Adrenal gland (tissue), 9 donors: ENCODE measurements at regions not wholly inside any gene's neighbourhood (a gene's known extent, or its start where the extent isn't known, plus 50 kb on each side); places are given as distances from the start of the nearest gene placed in this dataset.

Experiments used
- DNase-seq, 7 donors: peaks; one replicate each; pipeline ENCODE4 v3.0.0-alpha.2; 2019 to 2020
- H3K27ac ChIP-seq, 5 donors: fragments of 200-600 bp; sonication (generic) in 4 of 5; 1 replicate in 3 of 5; 2 replicates in 2 of 5; pipeline versions ENCODE4 v1.5.1 to v1.8.0; 2016 to 2020; ENCODE audit warnings: mild to moderate bottlenecking in 1 of 5
- H3K27me3 ChIP-seq: fragments of 200-600 bp; 2 replicates; pipeline ENCODE4 v1.8.0; 2021
- H3K36me3 ChIP-seq, 2 donors: fragments of 200-600 bp; replicated peaks in 1 of 2; 1 replicate in 1 of 2; 2 replicates in 1 of 2; pipeline versions ENCODE4 v1.5.1 to v1.8.0; 2018 to 2022
- H3K4me1 ChIP-seq, 2 donors: fragments of 200-600 bp; replicated peaks in 1 of 2; 1 replicate in 1 of 2; 2 replicates in 1 of 2; pipeline versions ENCODE4 v1.5.1 to v1.8.0; 2018 to 2021
- H3K4me3 ChIP-seq, 4 donors: fragments of 200-600 bp; sonication (generic) in 3 of 4; one replicate each; pipeline ENCODE4 v1.5.1; 2016 to 2018
- H3K9me3 ChIP-seq, 3 donors: fragments of 200-600 bp; sonication (generic) in 1 of 3; replicated peaks in 1 of 3; 1 replicate in 2 of 3; 2 replicates in 1 of 3; pipeline versions ENCODE4 v1.5.1 to v1.8.0; 2016 to 2021
- POLR2A ChIP-seq, 2 donors: fragments of 450-650 bp; IDR thresholded peaks; one replicate each; pipeline ENCODE4 v1.6.1; 2017; ENCODE audit warnings: antibody characterized with exemption in 2 of 2, mild to moderate bottlenecking in 2 of 2, moderate library complexity in 1 of 2
- WGBS, 4 donors: extraction: QIAGEN DNeasy Blood & Tissue Kit in 2 of 4; methylation state at CpG; one replicate each; pipeline versions ENCODE4 v1.1.5 to v1.1.7; 2013 to 2017; 5-methylcytosine and 5-hydroxymethylcytosine counted together
- intact Hi-C, 2 donors: fragments of 100-400 bp; cut with DNase I; formaldehyde crosslinking; loops; one replicate each; pipeline versions ENCODE4 v1.14.1 to v1.15.0; 2022 to 2023
- TF ChIP-seq, protein P1 (sequence below), 6 experiments: fragments of 450-650 bp in 4 of 6; fragments of 200-600 bp in 2 of 6; sonication (generic) in 1 of 6; IDR thresholded peaks; 1 replicate in 5 of 6; 2 replicates in 1 of 6; pipeline versions ENCODE4 v1.5.1 to v1.8.0; 2016 to 2021; ENCODE audit warnings: antibody characterized with exemption in 6 of 6, mild to moderate bottlenecking in 2 of 6, moderate library complexity in 1 of 6
- donor health status: healthy with polysubstance abuse.
- donor health status: Bipolar disorder and iron deficiency.
- donor health status: DM: yes; HTN: yes; CAD: no.
- donor health status: DM: no; HTN: no; CAD: no.
- donor health status: DM: no; HTN: no; CAD: no.

DNA sequence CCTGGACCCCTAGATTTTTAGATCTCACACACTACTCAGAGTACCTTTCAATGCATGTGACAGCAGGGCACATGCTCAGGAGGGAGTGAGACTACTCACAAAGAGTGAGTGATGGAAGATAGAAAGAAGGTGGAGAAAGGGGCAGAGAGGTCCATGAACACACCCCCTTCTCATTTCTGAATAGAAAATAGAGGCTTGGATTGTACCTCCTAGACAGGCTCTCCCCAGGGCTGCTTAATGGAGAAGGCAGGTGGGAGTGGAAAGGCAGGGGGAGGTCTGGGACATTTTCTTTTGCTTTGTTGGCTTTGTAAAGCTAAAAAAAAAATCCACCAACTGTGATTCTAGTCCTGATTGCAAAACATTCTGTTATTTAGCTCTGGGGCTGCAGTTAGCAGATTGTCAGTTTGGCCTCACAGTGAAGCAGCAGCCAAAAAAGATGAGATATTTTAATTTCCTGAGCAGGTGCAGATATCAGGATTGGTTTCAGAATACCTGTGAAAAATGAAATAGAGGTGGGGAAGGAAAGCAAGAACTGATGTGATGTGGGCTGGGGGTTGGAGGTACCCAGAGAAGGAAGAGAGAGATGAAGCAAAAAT, 119.3 kb upstream of the GYPC start:
- Histone ChIP-seq H3K27ac (no peak overlapping the region), H3K36me3 (no peaks in the 10 kb centered on the region), H3K4me1 (no peaks in the 10 kb centered on the region), H3K4me3 (no peak overlapping the region), H3K9me3 (no peaks in the 10 kb centered on the region), H3K27me3 (no peaks in the 10 kb centered on the region)
- intact Hi-C loops, result no loop called here
- no peak for TF ChIP-seq POLR2A (IDR thresholded peaks at IDR 0.05)
- TF ChIP-seq, protein P1, sequence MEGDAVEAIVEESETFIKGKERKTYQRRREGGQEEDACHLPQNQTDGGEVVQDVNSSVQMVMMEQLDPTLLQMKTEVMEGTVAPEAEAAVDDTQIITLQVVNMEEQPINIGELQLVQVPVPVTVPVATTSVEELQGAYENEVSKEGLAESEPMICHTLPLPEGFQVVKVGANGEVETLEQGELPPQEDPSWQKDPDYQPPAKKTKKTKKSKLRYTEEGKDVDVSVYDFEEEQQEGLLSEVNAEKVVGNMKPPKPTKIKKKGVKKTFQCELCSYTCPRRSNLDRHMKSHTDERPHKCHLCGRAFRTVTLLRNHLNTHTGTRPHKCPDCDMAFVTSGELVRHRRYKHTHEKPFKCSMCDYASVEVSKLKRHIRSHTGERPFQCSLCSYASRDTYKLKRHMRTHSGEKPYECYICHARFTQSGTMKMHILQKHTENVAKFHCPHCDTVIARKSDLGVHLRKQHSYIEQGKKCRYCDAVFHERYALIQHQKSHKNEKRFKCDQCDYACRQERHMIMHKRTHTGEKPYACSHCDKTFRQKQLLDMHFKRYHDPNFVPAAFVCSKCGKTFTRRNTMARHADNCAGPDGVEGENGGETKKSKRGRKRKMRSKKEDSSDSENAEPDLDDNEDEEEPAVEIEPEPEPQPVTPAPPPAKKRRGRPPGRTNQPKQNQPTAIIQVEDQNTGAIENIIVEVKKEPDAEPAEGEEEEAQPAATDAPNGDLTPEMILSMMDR (IDR thresholded peaks at IDR 0.05), result no peak
- no peak for DNase-seq

DNA sequence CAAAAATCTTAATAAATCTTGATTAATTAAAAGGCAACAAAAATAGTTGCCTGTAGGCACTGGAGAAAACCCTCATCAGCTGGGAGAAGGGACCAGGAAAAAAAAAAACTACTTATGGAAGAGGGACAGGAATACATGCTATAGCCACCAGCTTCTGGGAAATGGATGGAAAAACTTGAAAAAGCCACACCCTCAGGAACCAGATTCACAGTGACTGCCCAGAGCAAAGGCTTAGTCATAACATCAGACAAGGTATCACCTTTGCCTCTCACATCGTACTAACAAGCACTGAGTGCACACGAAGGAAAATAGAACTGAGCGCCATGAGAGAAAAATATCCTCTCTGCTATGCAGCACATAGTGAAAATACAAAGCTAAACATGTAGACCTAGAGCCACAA, 116.9 kb upstream of the GYPC start:
- H3K9me3 ChIP-seq, result peaks cover 0 to 13% (median 0%) of the 10 kb centered on the region in 3 donors
- intact Hi-C loops, result no loop called here
- DNase-seq, result no peak
- no peaks in the 10 kb centered on the region for H3K36me3 ChIP-seq
- WGBS, 4 donors, result 83 to 98% (median 84%) methylated on average over 3 of the region's 3 CpGs
- H3K4me1 ChIP-seq, result no peaks in the 10 kb centered on the region
- no peak overlapping the region for H3K4me3 ChIP-seq
- no peaks in the 10 kb centered on the region for H3K27me3 ChIP-seq
- no peak for TF ChIP-seq POLR2A (IDR thresholded peaks at IDR 0.05)
- TF ChIP-seq, protein P1 (IDR thresholded peaks at IDR 0.05), result no peak
- H3K27ac ChIP-seq, result no peak overlapping the region

DNA sequence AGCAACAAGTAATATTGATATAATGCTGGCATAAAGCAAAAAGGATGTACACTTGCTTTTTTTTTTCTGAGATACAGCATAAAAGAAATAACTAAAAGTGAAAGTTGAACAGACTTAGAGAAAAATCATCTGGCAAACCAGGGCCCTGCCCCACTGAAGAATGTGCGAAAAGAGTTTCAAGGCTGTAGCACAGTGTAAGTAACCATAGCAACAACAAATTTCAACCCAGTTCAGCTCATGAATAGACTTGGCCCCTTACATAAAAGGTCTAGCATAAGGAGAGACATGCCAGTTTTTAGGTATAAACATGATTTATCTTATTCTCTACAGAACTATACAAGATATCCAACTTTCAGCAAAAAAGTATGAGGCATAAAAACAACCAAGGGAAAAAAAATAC, 113.7 kb upstream of the GYPC start:
- intact Hi-C loops, result no loop called here
- WGBS, 4 donors, result 79 to 91% (median 88%) methylated on average over 1 of the region's 1 CpG

DNA sequence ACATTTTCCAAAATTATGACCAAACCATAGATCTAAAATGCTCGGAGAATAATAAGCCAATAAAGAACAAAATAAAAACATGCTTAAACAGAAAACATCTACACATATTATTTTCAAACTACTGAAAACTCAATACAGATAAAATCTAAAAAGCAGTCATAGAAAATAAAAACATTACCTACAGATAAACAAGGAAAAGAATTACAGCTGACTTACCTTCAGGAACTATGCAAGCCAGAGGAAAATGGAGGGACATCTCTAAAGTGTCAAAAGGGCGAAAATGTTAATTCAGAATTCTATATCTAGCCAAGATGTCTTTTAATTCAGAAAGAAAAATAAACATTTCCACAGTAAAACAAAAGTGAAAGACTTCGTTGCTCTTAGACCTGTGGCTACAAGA, 112.9 kb upstream of the GYPC start:
- TF ChIP-seq POLR2A (IDR thresholded peaks at IDR 0.05), result no peak
- TF ChIP-seq, protein P1 (IDR thresholded peaks at IDR 0.05), result no peak
- H3K36me3 ChIP-seq, result no peaks in the 10 kb centered on the region
- WGBS, 4 donors, result 60 to 86% (median 77%) methylated on average over 3 of the region's 3 CpGs
- H3K27ac ChIP-seq, result no peak overlapping the region
- no peak overlapping the region for H3K4me3 ChIP-seq
- DNase-seq, result no peak
- H3K4me1 ChIP-seq, result no peaks in the 10 kb centered on the region
- intact Hi-C loops, result no loop called here
- H3K27me3 ChIP-seq, result no peaks in the 10 kb centered on the region
- peaks cover 0 to 13% (median 0%) of the 10 kb centered on the region in 3 donors for H3K9me3 ChIP-seq

More for the DNA sequence above, 113.7 kb upstream of the GYPC start:
- Histone ChIP-seq H3K36me3 (no peaks in the 10 kb centered on the region), H3K27ac (no peak overlapping the region), H3K27me3 (no peaks in the 10 kb centered on the region), H3K4me3 (no peak overlapping the region), H3K9me3 (peaks cover 0 to 13% (median 0%) of the 10 kb centered on the region in 3 donors), H3K4me1 (no peaks in the 10 kb centered on the region)
- TF ChIP-seq POLR2A (IDR thresholded peaks at IDR 0.05), result no peak
- TF ChIP-seq, protein P1 (IDR thresholded peaks at IDR 0.05), result no peak
- DNase-seq, result no peak
